ENCODE measurements at regions not wholly inside any gene's neighbourhood (a gene's known extent, or its start where the extent isn't known, plus 50 kb on each side); places are given as distances from the start of the nearest gene placed in this dataset.

DNA sequence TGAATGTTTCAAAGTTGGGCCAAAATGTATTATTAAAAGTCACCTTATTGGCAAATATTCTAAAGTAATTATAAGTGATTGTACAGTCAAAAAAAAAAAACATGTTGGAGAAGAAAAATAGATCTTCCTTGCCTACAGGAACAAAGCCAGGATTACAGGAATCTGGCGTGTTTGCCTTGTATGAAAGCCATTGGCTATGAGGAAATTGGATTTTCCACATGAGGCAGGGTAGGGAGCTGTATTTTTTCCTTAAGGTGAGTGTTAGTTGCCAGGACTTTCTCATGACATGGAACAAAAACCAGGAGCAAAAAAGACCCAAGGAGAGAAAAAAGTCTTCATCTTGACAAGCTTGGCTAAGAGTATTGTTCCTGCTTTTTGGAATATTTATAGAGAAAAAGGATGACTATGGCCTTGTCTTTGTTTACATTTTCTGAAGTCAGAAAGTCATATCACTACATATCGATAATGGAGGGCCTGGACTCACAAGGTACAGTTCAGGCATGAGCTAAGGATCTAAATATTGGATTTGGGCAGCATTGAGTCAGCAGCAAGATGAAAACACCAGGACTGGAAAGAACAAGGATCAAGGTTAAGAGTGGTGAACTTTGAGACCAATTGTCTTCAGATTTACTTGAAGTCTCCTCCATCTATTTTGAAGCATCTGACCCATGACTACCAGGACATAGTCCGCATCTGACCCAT is 68.4 kb upstream of the FLRT2 start:
- Histone ChIP-seq H3K27ac (ENCODE audit: low read depth) (no peak overlapping the region), H3F3A (replicated peaks; ENCODE audit: low read depth) (no peaks in the 10 kb centered on the region), H3K4me3 (no peak overlapping the region), H3K79me2 (replicated peaks; ENCODE audit: insufficient read depth) (no peaks in the 10 kb centered on the region), H3K9me2 (ENCODE audit: insufficient read depth) (peaks cover 8% of the 10 kb centered on the region; the same call in 1 of the 2 replicates), H3K4me1 (ENCODE audit: insufficient read depth) (no peaks in the 10 kb centered on the region), H4K20me1 (replicated peaks; ENCODE audit: insufficient read depth) (no peaks in the 10 kb centered on the region; the same call in 1 of the 2 replicates), H2AFZ (0 out of 2 replicates have a peak overlapping the region, but pooled peaks have one; percentile 32), H3K27me3 (ENCODE audit: insufficient read depth) (no peaks in the 10 kb centered on the region), H3K36me3 (ENCODE audit: insufficient read depth) (no peaks in the 10 kb centered on the region), H3K4me2 (no peak overlapping the region)
- no peak for TF ChIP-seq ZNF114 (CRISPR knock-in tag; IDR thresholded peaks at IDR 0.05)
- Mint-ChIP-seq H3K4me3 (no peak overlapping the region), H3K27ac (no peak overlapping the region), H3K27me3 (ENCODE audit: insufficient read depth, low read depth, poor library complexity) (no peaks in the 10 kb centered on the region), H3K36me3 (ENCODE audit: low read depth) (no peaks in the 10 kb centered on the region), H3K4me1 (peaks cover 15% of the 10 kb centered on the region; the same call in 2 of the 3 replicates), H3K9me3 (no peaks in the 10 kb centered on the region)
- no peak for ATAC-seq
- no peak for DNase-seq (ENCODE audit: low spot score)

- Mint-ChIP-seq H3K4me1 (peaks cover 15% of the 10 kb centered on the region; the same call in 2 of the 3 replicates), H3K4me3 (no peak overlapping the region), H3K9me3 (no peaks in the 10 kb centered on the region), H3K27me3 (ENCODE audit: insufficient read depth, low read depth, poor library complexity) (peaks cover 2% of the 10 kb centered on the region), H3K36me3 (ENCODE audit: low read depth) (no peaks in the 10 kb centered on the region), H3K27ac (no peak overlapping the region)
- peak; percentile 44 for DNase-seq (ENCODE audit: low spot score)
- peak; percentile 49; the same call in 2 of the 3 replicates for ATAC-seq
- Histone ChIP-seq H3K36me3 (ENCODE audit: insufficient read depth) (no peaks in the 10 kb centered on the region), H4K20me1 (replicated peaks; ENCODE audit: insufficient read depth) (no peaks in the 10 kb centered on the region), H3F3A (replicated peaks; ENCODE audit: low read depth) (no peaks in the 10 kb centered on the region), H3K27me3 (ENCODE audit: insufficient read depth) (no peaks in the 10 kb centered on the region), H2AFZ (no peak overlapping the region), H3K4me2 (no peak overlapping the region), H3K4me1 (ENCODE audit: insufficient read depth) (no peaks in the 10 kb centered on the region), H3K9me2 (ENCODE audit: insufficient read depth) (peaks cover 8% of the 10 kb centered on the region; the same call in 1 of the 2 replicates), H3K4me3 (no peak overlapping the region), H3K27ac (ENCODE audit: low read depth) (no peak overlapping the region), H3K79me2 (replicated peaks; ENCODE audit: insufficient read depth) (no peaks in the 10 kb centered on the region)
- TF ChIP-seq ZNF462 (CRISPR knock-in tag; IDR thresholded peaks at IDR 0.05), result no peak
- TF ChIP-seq ZNF114 (CRISPR knock-in tag; IDR thresholded peaks at IDR 0.05), result no peak
Measured at GRCh38 chr14:85463512-85463911, 66.4 kb upstream of the FLRT2 start.

Measured in GM23338 (cell line).